ENCODE measurements at regions not wholly inside any gene's neighbourhood (a gene's known extent, or its start where the extent isn't known, plus 50 kb on each side); places are given as distances from the start of the nearest gene placed in this dataset.

GRCh38 chr11:64498136-64498535 lies 57.6 kb upstream of the SLC22A11 start:
- no peak overlapping the region for H3K27ac ChIP-seq
- H3K4me3 ChIP-seq: no peak overlapping the region

- no peak overlapping the region for H3K4me3 ChIP-seq
- H3K27ac ChIP-seq: no peak overlapping the region
Observed at GRCh38 chr11:64499261-64500004, 56.3 kb upstream of the SLC22A11 start.

GRCh38 chr11:64500176-64501013 lies 55.3 kb upstream of the SLC22A11 start:
- no peak overlapping the region for H3K4me3 ChIP-seq
- H3K27ac ChIP-seq: no peak overlapping the region

- Histone ChIP-seq H3K27ac (no peak overlapping the region), H3K4me3 (no peak overlapping the region)
Observed at GRCh38 chr11:64501500-64502427, 54.0 kb upstream of the SLC22A11 start.

GRCh38 chr11:64502634-64503033 lies 53.1 kb upstream of the SLC22A11 start:
- no peak overlapping the region for H3K4me3 ChIP-seq
- no peak overlapping the region for H3K27ac ChIP-seq

GRCh38 chr11:64503186-64503753 lies 52.5 kb upstream of the SLC22A11 start:
- no peak overlapping the region for H3K4me3 ChIP-seq
- H3K27ac ChIP-seq: no peak overlapping the region

- no peak overlapping the region for H3K4me3 ChIP-seq
- H3K27ac ChIP-seq: no peak overlapping the region
Observed at GRCh38 chr11:64504999-64505398, 50.7 kb upstream of the SLC22A11 start.

Measured in skin epidermis (tissue), 12 donors.